Kidney epithelial cell (primary cell): ENCODE measurements at regions not wholly inside any gene's neighbourhood (a gene's known extent, or its start where the extent isn't known, plus 50 kb on each side); places are given as distances from the start of the nearest gene placed in this dataset.

Experiments used
- DNase-seq: peaks from one replicate; pipeline ENCODE4 v3.0.0-alpha.2; 2010; ENCODE audit warnings: low read depth
- H3K27me3 ChIP-seq: 2 replicates; pipeline ENCODE4 v1.6.0; 2011; ENCODE audit warnings: low read length; ENCODE audit not compliant: control insufficient read depth, insufficient read depth
- H3K36me3 ChIP-seq: 2 replicates; pipeline ENCODE4 v1.5.1; 2011; ENCODE audit warnings: low read length; ENCODE audit not compliant: control insufficient read depth, insufficient read depth
- H3K4me3 ChIP-seq: 2 replicates; pipeline ENCODE4 v1.5.1; 2011; ENCODE audit warnings: low read depth, mild to moderate bottlenecking, control low read depth, low read length
- TF ChIP-seq, protein P1 (sequence below): IDR thresholded peaks from 2 replicates; pipeline ENCODE4 v1.5.1; 2011; ENCODE audit warnings: mild to moderate bottlenecking, moderate library complexity, low read length, control low read depth, inconsistent platforms; ENCODE audit not compliant: insufficient read depth, poor library complexity, severe bottlenecking

DNA sequence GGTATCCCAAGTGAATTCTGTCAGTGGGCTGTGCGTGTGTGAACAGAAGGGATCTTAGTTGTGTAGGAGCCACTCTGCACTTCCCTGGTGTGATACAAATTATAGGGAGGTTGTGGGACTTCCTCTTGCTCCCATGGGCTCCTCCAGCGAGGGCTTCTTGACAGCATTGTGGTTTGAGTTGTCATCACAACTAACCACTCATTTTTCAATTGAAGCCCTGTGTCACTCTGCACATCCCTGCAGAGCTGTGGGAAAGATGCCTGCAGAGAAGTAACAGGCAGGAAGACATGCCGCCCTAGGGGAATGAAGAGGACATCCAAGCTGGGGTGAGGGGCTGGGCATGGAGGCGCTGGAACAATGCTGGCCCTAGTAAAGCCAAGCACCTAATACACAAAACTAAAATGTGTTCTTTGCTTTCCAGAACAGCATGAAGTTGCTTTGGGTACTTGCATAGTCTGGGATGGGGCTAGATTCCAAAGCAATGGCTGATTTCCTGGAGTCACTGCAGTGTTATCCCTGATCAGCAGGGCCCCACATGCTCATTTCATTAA is 692.5 kb downstream of the TOX3 start:
- DNase-seq, result no peak
- H3K27me3 ChIP-seq, result no peaks in the 10 kb centered on the region
- TF ChIP-seq, protein P1, sequence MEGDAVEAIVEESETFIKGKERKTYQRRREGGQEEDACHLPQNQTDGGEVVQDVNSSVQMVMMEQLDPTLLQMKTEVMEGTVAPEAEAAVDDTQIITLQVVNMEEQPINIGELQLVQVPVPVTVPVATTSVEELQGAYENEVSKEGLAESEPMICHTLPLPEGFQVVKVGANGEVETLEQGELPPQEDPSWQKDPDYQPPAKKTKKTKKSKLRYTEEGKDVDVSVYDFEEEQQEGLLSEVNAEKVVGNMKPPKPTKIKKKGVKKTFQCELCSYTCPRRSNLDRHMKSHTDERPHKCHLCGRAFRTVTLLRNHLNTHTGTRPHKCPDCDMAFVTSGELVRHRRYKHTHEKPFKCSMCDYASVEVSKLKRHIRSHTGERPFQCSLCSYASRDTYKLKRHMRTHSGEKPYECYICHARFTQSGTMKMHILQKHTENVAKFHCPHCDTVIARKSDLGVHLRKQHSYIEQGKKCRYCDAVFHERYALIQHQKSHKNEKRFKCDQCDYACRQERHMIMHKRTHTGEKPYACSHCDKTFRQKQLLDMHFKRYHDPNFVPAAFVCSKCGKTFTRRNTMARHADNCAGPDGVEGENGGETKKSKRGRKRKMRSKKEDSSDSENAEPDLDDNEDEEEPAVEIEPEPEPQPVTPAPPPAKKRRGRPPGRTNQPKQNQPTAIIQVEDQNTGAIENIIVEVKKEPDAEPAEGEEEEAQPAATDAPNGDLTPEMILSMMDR, result no peak

DNA sequence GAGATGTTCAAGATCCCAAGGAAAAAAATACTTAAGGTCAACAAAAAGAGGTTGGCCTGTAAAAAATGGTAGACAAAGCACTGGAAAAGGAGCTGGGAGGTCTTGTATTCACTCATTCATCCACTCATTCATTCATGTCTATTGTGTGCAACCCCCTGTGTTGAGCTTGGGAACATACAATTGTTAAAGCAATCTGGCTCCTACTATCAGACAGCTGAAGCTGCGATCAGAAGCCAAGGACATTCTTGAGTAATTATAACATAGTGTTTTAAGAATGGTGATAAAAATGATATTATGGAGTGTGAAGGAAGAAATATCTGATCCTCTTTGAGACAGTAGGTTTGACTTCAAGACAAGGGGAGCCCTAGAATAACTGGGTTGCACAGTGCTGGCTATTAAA is 693.4 kb downstream of the TOX3 start:
- TF ChIP-seq, protein P1, result no peak
- Histone ChIP-seq H3K27me3 (no peaks in the 10 kb centered on the region), H3K36me3 (no peaks in the 10 kb centered on the region), H3K4me3 (no peak overlapping the region)
- no peak for DNase-seq

More for the DNA sequence above, 692.5 kb downstream of the TOX3 start:
- Histone ChIP-seq H3K4me3 (no peak overlapping the region), H3K36me3 (no peaks in the 10 kb centered on the region)

DNA sequence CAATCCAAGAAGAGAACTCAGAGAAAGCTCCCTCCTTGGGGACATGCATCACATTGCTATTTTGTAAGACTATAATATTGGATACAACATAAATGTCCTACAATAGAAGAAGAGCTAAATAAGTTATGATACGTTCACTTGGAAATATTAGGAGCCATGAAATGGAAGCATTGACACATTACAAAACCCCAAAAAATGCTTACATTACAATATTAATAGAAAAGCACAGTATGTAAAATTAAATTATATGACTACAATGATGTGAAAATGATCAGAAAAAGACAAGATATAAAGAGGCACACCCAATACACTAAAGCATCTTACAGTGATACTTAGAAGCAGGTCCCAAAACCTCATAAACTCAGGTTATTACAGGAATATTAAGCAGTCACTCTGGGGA is 694.1 kb downstream of the TOX3 start:
- Histone ChIP-seq H3K36me3 (no peaks in the 10 kb centered on the region), H3K27me3 (no peaks in the 10 kb centered on the region), H3K4me3 (no peak overlapping the region)
- DNase-seq, result no peak
- TF ChIP-seq, protein P1, result no peak

DNA sequence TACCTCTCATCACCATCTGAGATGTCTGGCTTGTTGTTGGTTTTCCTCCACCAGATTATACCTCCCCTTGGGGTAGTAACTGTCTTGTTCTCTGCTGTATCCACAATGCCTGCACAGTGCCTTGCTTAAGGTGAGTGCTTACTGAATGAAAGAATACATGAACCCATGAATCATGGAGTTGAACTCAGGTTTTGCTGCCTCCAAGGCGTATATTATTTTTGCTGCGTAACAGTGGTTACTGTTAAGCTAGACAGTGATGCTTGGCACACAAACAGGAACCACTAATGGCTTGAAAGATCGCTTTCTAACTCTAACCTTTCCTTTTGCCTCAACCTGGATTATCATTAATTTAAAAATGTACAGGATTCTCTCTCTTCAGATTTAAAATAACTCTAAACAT is 695.8 kb downstream of the TOX3 start:
- DNase-seq, result no peak
- Histone ChIP-seq H3K36me3 (no peaks in the 10 kb centered on the region), H3K4me3 (no peak overlapping the region), H3K27me3 (no peaks in the 10 kb centered on the region)
- TF ChIP-seq, protein P1, result no peak

DNA sequence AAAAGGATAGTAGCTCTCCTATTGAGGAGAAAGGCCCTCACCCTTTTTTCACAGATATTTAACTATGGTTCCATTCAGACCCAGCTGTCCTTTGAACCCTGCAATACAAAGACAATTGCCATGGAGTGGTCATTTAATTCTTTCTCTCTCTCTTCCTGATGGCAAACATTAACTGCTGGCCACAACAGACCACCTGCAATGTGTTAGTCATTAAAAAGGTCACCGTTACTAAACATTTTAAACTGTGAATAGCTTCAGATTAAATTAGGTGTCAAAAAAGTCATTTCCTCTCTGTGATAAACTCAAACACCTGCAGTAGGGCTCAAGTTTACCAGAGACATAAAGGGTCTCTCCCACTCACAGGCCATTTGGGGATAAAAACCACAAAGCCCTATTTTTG is 697.2 kb downstream of the TOX3 start:
- no peaks in the 10 kb centered on the region for H3K36me3 ChIP-seq
- TF ChIP-seq, protein P1, result no peak
- DNase-seq, result peak; percentile 9
- no peaks in the 10 kb centered on the region for H3K27me3 ChIP-seq
- H3K4me3 ChIP-seq, result no peak overlapping the region

DNA sequence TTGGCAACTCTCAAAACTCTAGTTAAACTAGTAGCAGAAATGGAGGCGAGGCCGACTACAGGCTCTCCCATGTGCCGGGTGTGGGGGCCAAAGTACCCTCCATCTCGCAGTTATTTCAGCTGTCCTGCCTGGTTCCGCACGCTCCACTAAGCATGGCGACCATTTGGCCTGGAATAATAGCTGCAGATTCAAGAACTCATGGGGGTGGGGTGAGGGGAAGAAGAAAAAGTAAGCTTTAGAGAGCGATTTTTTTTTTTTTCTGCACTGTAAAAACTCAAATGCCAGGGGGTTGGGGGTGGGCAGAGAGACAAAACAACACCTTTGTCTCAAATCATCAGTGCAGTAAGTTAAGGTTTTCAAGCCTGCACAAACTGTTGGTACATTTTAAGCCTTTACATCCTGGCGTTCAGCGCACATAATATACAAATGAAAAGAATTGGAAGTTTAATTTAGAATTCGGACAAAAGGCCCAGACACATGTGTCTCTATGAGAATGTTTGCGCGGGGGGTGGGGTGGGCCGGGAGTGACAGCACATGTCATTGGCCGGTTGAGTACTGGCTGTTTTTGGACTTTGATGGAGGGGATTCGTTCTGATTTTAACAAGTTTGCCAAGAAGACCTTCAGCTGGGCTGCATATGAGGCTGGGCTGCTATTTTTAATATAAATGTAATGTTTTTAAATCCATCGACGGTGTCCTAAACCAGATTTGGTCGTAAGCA is 694.7 kb upstream of the SALL1 start:
- Histone ChIP-seq H3K27me3 (no peaks in the 10 kb centered on the region), H3K4me3 (no peak overlapping the region), H3K36me3 (no peaks in the 10 kb centered on the region)
- TF ChIP-seq, protein P1, result no peak
- peak; percentile 51 for DNase-seq
